ENCODE measurements at regions not wholly inside any gene's neighbourhood (a gene's known extent, or its start where the extent isn't known, plus 50 kb on each side); places are given as distances from the start of the nearest gene placed in this dataset.

- TF ChIP-seq CTCF (IDR thresholded peaks at IDR 0.05) (no peak), EP300 (IDR thresholded peaks at IDR 0.05) (no peak)
These were observed 535.8 kb downstream of the TBC1D22A start for GRCh38 chr22:47298017-47298785.
